ENCODE measurements at regions not wholly inside any gene's neighbourhood (a gene's known extent, or its start where the extent isn't known, plus 50 kb on each side); places are given as distances from the start of the nearest gene placed in this dataset.

- TF ChIP-seq, protein P1, sequence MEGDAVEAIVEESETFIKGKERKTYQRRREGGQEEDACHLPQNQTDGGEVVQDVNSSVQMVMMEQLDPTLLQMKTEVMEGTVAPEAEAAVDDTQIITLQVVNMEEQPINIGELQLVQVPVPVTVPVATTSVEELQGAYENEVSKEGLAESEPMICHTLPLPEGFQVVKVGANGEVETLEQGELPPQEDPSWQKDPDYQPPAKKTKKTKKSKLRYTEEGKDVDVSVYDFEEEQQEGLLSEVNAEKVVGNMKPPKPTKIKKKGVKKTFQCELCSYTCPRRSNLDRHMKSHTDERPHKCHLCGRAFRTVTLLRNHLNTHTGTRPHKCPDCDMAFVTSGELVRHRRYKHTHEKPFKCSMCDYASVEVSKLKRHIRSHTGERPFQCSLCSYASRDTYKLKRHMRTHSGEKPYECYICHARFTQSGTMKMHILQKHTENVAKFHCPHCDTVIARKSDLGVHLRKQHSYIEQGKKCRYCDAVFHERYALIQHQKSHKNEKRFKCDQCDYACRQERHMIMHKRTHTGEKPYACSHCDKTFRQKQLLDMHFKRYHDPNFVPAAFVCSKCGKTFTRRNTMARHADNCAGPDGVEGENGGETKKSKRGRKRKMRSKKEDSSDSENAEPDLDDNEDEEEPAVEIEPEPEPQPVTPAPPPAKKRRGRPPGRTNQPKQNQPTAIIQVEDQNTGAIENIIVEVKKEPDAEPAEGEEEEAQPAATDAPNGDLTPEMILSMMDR (IDR thresholded peaks at IDR 0.05), result no peak
- TF ChIP-seq MAX (CRISPR knock-in tag; IDR thresholded peaks at IDR 0.05) (no peak), NR2C2 (CRISPR knock-in tag; IDR thresholded peaks at IDR 0.05) (no peak), SP1 (CRISPR knock-in tag; conservative IDR thresholded peaks at IDR 0.05) (no peak)
Measured at GRCh38 chr2:182503886-182504285, 77.0 kb upstream of the PDE1A start.

Data from WTC11 (cell line).